Activated naive CD4-positive, alpha-beta T cell treated with anti-CD3 and anti-CD28 coated beads, Interleukin-2, amount 50 U/mL, for 72 hours (primary cell): ENCODE measurements at regions not wholly inside any gene's neighbourhood (a gene's known extent, or its start where the extent isn't known, plus 50 kb on each side); places are given as distances from the start of the nearest gene placed in this dataset.

Source experiments
- ATAC-seq, 2 donors: fragments of 150-1000 bp; cut with Tn5 transposase; 2 replicates each; pipeline ENCODE4 v1.10.0; 2021; ENCODE audit warnings: mild to moderate bottlenecking in 2 of 2, moderate library complexity in 2 of 2
- DNase-seq, 2 donors: peaks; one replicate each; pipeline ENCODE4 v3.0.0; 2021 to 2022; ENCODE audit warnings: low spot score in 2 of 2
- H3K27ac Mint-ChIP-seq, 2 donors: one replicate each; pipeline ENCODE4 v1.8.0; 2022; ENCODE audit warnings: mild to moderate bottlenecking in 2 of 2, mixed read lengths in 2 of 2
- H3K36me3 Mint-ChIP-seq, 2 donors: one replicate each; pipeline ENCODE4 v1.8.0; 2022; ENCODE audit warnings: mixed read lengths in 2 of 2
- H3K9me3 Mint-ChIP-seq, 2 donors: one replicate each; pipeline ENCODE4 v1.8.0; 2022; ENCODE audit warnings: mixed read lengths in 2 of 2

- no peaks in the 10 kb centered on the region for H3K9me3 Mint-ChIP-seq
- DNase-seq (no peak), ATAC-seq (no peak)
- no peak overlapping the region for H3K27ac Mint-ChIP-seq
- no peaks in the 10 kb centered on the region for H3K36me3 Mint-ChIP-seq
These were observed 153.0 kb upstream of the BMP4 start for GRCh38 chr14:54109521-54110120.

GRCh38 chr14:54114941-54115340 is 158.3 kb upstream of the BMP4 start:
- Mint-ChIP-seq H3K36me3 (no peaks in the 10 kb centered on the region), H3K9me3 (no peaks in the 10 kb centered on the region), H3K27ac (no peak overlapping the region)
- ATAC-seq (no peak), DNase-seq (no peak)

GRCh38 chr14:54116198-54116885 is 159.7 kb upstream of the BMP4 start:
- DNase-seq (no peak), ATAC-seq (no peak)
- Mint-ChIP-seq H3K9me3 (no peaks in the 10 kb centered on the region), H3K36me3 (no peaks in the 10 kb centered on the region), H3K27ac (no peak overlapping the region)

- H3K27ac Mint-ChIP-seq = no peak overlapping the region
- DNase-seq (no peak), ATAC-seq (no peak)
- no peaks in the 10 kb centered on the region for H3K9me3 Mint-ChIP-seq
- no peaks in the 10 kb centered on the region for H3K36me3 Mint-ChIP-seq
These were observed 160.3 kb upstream of the BMP4 start for GRCh38 chr14:54116972-54117371.

- no peak for ATAC-seq
- Mint-ChIP-seq H3K9me3 (no peaks in the 10 kb centered on the region), H3K27ac (no peak overlapping the region), H3K36me3 (no peaks in the 10 kb centered on the region)
- DNase-seq = no peak
These were observed 160.8 kb upstream of the BMP4 start for GRCh38 chr14:54117396-54117795.

GRCh38 chr14:54117924-54118323 is 161.3 kb upstream of the BMP4 start:
- DNase-seq (no peak), ATAC-seq (no peak)
- no peaks in the 10 kb centered on the region for H3K9me3 Mint-ChIP-seq
- no peaks in the 10 kb centered on the region for H3K36me3 Mint-ChIP-seq
- no peak overlapping the region for H3K27ac Mint-ChIP-seq

- no peak for DNase-seq
- Mint-ChIP-seq H3K36me3 (no peaks in the 10 kb centered on the region), H3K27ac (no peak overlapping the region), H3K9me3 (peaks cover 4 to 5% of the 10 kb centered on the region in 2 donors)
- no peak for ATAC-seq
These were observed 163.6 kb upstream of the BMP4 start for GRCh38 chr14:54120260-54120659.

GRCh38 chr14:54121466-54122027 is 164.9 kb upstream of the BMP4 start:
- Mint-ChIP-seq H3K9me3 (peaks cover 4 to 5% of the 10 kb centered on the region in 2 donors), H3K27ac (no peak overlapping the region), H3K36me3 (no peaks in the 10 kb centered on the region)
- DNase-seq (no peak), ATAC-seq (no peak)

- peaks cover 4 to 5% of the 10 kb centered on the region in 2 donors for H3K9me3 Mint-ChIP-seq
- H3K36me3 Mint-ChIP-seq = no peaks in the 10 kb centered on the region
- DNase-seq (no peak), ATAC-seq (no peak)
- no peak overlapping the region for H3K27ac Mint-ChIP-seq
These were observed 167.2 kb upstream of the BMP4 start for GRCh38 chr14:54123841-54124240.

- Mint-ChIP-seq H3K27ac (no peak overlapping the region), H3K36me3 (no peaks in the 10 kb centered on the region), H3K9me3 (peaks cover 4 to 5% of the 10 kb centered on the region in 2 donors)
- no peak for DNase-seq
- no peak for ATAC-seq
These were observed 168.5 kb upstream of the BMP4 start for GRCh38 chr14:54125109-54125508.

- Mint-ChIP-seq H3K9me3 (peaks cover 4 to 5% of the 10 kb centered on the region in 2 donors), H3K36me3 (no peaks in the 10 kb centered on the region), H3K27ac (no peak overlapping the region)
- ATAC-seq (no peak), DNase-seq (no peak)
These were observed 170.3 kb upstream of the BMP4 start for GRCh38 chr14:54126947-54127346.

GRCh38 chr14:54127526-54127925 is 170.9 kb upstream of the BMP4 start:
- ATAC-seq = no peak
- DNase-seq = no peak
- Mint-ChIP-seq H3K9me3 (peaks cover 4 to 5% of the 10 kb centered on the region in 2 donors), H3K27ac (no peak overlapping the region), H3K36me3 (no peaks in the 10 kb centered on the region)

GRCh38 chr14:54129850-54130640 is 173.4 kb upstream of the BMP4 start:
- ATAC-seq (no peak), DNase-seq (no peak)
- Mint-ChIP-seq H3K27ac (no peak overlapping the region), H3K36me3 (no peaks in the 10 kb centered on the region), H3K9me3 (no peaks in the 10 kb centered on the region)

- Mint-ChIP-seq H3K27ac (no peak overlapping the region), H3K9me3 (peaks cover 0 to 4% of the 10 kb centered on the region in 2 donors), H3K36me3 (no peaks in the 10 kb centered on the region)
- ATAC-seq (no peak), DNase-seq (no peak)
These were observed 175.9 kb upstream of the BMP4 start for GRCh38 chr14:54132496-54132895.

GRCh38 chr14:54133896-54134295 is 177.3 kb upstream of the BMP4 start:
- H3K36me3 Mint-ChIP-seq = no peaks in the 10 kb centered on the region
- DNase-seq = no peak
- no peak overlapping the region for H3K27ac Mint-ChIP-seq
- H3K9me3 Mint-ChIP-seq = peaks cover 0 to 4% of the 10 kb centered on the region in 2 donors
- no peak for ATAC-seq

GRCh38 chr14:54135804-54136280 is 179.2 kb upstream of the BMP4 start:
- no peak overlapping the region for H3K27ac Mint-ChIP-seq
- H3K36me3 Mint-ChIP-seq = no peaks in the 10 kb centered on the region
- DNase-seq (no peak), ATAC-seq (no peak)
- H3K9me3 Mint-ChIP-seq = peaks cover 0 to 4% of the 10 kb centered on the region in 2 donors
